ENCODE measurements at regions not wholly inside any gene's neighbourhood (a gene's known extent, or its start where the extent isn't known, plus 50 kb on each side); places are given as distances from the start of the nearest gene placed in this dataset.

DNA sequence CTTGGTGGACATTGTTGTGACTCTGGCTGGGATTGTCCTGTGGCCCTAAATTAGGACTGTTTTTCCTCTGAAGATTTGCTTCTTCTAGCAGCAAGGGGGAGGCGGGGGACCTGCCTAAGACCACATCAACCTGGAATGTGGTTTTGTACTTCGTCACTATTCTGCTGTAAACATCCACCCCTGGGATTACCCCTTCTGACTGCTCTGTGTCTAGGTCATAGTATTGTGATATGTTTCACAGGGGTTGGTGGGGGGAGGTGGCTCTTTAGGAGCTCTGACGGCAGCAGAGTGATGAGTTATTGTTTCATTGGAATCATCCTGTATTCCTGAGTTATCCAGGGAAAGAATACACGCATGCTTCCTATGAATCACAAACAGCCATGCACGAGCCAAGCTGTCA, 226.4 kb upstream of the MYT1L start:
- H3K4me1 ChIP-seq (ENCODE audit: insufficient read depth, low read length), result no peaks in the 10 kb centered on the region
- Mint-ChIP-seq H3K9me3 (peaks cover 8% of the 10 kb centered on the region), H3K4me1 (ENCODE audit: low read depth) (peaks cover 6% of the 10 kb centered on the region), H3K27me3 (no peaks in the 10 kb centered on the region), H3K36me3 (ENCODE audit: low read depth) (no peaks in the 10 kb centered on the region), H3K4me3 (no peak overlapping the region), H3K27ac (no peak overlapping the region)
- CTCF ChIA-PET, result no interaction called here
- no peak overlapping the region for H3K27ac ChIP-seq (ENCODE audit: low read depth in 1 of 2, low read length in 2 of 2)
- ATAC-seq (ENCODE audit: poor library complexity) (peak; percentile 71), DNase-seq (peak in 1 of 14 experiments; percentile 11)
- intact Hi-C loops (cut with DNase I, micrococcal nuclease), result no loop called here
- no peaks in the 10 kb centered on the region for H3K36me3 ChIP-seq (ENCODE audit: insufficient read depth, low read length)
- POLR2A ChIA-PET, result no interaction called here
- peaks cover 8 to 15% of the 10 kb centered on the region in 2 experiments for H3K9me3 ChIP-seq (ENCODE audit: control insufficient read depth in 1 of 2, insufficient read depth in 1 of 2, low read length in 2 of 2)
- H3K4me3 ChIP-seq (ENCODE audit: low read length), result no peak overlapping the region
- H3K27me3 ChIP-seq (ENCODE audit: control insufficient read depth in 1 of 2, insufficient read depth in 2 of 2, low read length in 2 of 2), result no peaks in the 10 kb centered on the region
- TF ChIP-seq, protein P1, sequence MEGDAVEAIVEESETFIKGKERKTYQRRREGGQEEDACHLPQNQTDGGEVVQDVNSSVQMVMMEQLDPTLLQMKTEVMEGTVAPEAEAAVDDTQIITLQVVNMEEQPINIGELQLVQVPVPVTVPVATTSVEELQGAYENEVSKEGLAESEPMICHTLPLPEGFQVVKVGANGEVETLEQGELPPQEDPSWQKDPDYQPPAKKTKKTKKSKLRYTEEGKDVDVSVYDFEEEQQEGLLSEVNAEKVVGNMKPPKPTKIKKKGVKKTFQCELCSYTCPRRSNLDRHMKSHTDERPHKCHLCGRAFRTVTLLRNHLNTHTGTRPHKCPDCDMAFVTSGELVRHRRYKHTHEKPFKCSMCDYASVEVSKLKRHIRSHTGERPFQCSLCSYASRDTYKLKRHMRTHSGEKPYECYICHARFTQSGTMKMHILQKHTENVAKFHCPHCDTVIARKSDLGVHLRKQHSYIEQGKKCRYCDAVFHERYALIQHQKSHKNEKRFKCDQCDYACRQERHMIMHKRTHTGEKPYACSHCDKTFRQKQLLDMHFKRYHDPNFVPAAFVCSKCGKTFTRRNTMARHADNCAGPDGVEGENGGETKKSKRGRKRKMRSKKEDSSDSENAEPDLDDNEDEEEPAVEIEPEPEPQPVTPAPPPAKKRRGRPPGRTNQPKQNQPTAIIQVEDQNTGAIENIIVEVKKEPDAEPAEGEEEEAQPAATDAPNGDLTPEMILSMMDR (IDR thresholded peaks at IDR 0.05), result no peak

DNA sequence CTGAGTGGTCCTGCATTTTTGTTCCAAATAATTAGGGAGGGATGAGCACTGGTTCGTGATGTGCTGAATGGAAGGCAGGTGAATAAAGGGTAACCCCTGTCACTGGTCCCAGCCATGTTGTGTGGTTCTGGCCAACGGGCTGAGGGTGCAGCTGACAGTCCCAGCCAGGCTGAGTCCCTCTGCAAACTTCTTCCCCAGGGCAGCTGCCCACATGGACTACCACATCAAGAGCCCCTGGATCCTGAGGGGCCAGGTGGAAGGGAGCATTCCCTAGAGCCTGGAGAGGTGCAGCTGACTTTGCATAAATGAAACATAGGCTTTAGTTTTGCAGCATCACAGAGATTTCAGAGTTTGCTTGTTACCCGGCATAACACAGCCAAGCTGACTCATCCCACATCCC, 219.8 kb upstream of the MYT1L start:
- Mint-ChIP-seq H3K4me1 (ENCODE audit: low read depth) (no peaks in the 10 kb centered on the region), H3K9me3 (peaks cover 8% of the 10 kb centered on the region), H3K27me3 (no peaks in the 10 kb centered on the region), H3K36me3 (ENCODE audit: low read depth) (no peaks in the 10 kb centered on the region), H3K27ac (no peak overlapping the region), H3K4me3 (no peak overlapping the region)
- no peak overlapping the region for H3K27ac ChIP-seq (ENCODE audit: low read depth in 1 of 2, low read length in 2 of 2)
- no peaks in the 10 kb centered on the region for H3K4me1 ChIP-seq (ENCODE audit: insufficient read depth, low read length)
- no peaks in the 10 kb centered on the region for H3K27me3 ChIP-seq (ENCODE audit: control insufficient read depth in 1 of 2, insufficient read depth in 2 of 2, low read length in 2 of 2)
- no peak overlapping the region for H3K4me3 ChIP-seq (ENCODE audit: low read length)
- intact Hi-C loops (cut with DNase I, micrococcal nuclease), result no loop called here
- TF ChIP-seq, protein P1 (IDR thresholded peaks at IDR 0.05), result no peak
- ChIA-PET CTCF (no interaction called here), POLR2A (no interaction called here)
- H3K9me3 ChIP-seq (ENCODE audit: control insufficient read depth in 1 of 2, insufficient read depth in 1 of 2, low read length in 2 of 2), result peaks cover 12 to 13% of the 10 kb centered on the region in 2 experiments
- H3K36me3 ChIP-seq (ENCODE audit: insufficient read depth, low read length), result no peaks in the 10 kb centered on the region
- no peak for ATAC-seq (ENCODE audit: poor library complexity)
- DNase-seq, result no peak

DNA sequence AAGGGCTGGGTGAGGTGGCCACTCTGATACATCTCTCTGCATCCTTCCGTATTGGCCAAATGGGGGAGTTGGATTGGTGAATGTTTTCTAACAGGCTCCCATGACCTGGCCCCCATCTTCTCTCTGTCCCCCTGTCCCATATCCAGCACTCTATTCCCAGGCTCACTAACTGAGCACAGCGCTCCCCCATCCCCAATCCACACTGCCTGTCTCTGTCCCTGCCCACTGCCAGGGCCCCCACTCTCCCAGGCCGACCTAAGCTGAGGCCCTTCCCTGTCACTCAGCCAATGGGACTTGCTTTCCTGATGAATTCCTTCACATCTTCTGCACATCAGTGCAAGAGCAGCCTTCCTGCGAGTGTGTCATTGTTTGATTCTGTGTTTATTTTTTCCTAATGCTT, 216.8 kb upstream of the MYT1L start:
- Mint-ChIP-seq H3K36me3 (ENCODE audit: low read depth) (no peaks in the 10 kb centered on the region), H3K27me3 (no peaks in the 10 kb centered on the region), H3K4me1 (ENCODE audit: low read depth) (no peaks in the 10 kb centered on the region), H3K9me3 (peaks cover 1% of the 10 kb centered on the region), H3K27ac (no peak overlapping the region), H3K4me3 (no peak overlapping the region)
- CTCF ChIA-PET, result no interaction called here
- DNase-seq, result no peak
- intact Hi-C loops (cut with DNase I, micrococcal nuclease), result no loop called here
- Histone ChIP-seq H3K27me3 (ENCODE audit: control insufficient read depth in 1 of 2, insufficient read depth in 2 of 2, low read length in 2 of 2) (no peaks in the 10 kb centered on the region), H3K4me1 (ENCODE audit: insufficient read depth, low read length) (no peaks in the 10 kb centered on the region), H3K9me3 (ENCODE audit: control insufficient read depth in 1 of 2, insufficient read depth in 1 of 2, low read length in 2 of 2) (peaks cover 10 to 15% of the 10 kb centered on the region in 2 experiments), H3K36me3 (ENCODE audit: insufficient read depth, low read length) (no peaks in the 10 kb centered on the region), H3K27ac (ENCODE audit: low read depth in 1 of 2, low read length in 2 of 2) (no peak overlapping the region), H3K4me3 (ENCODE audit: low read length) (no peak overlapping the region)
- POLR2A ChIA-PET, result no interaction called here
- TF ChIP-seq, protein P1 (IDR thresholded peaks at IDR 0.05), result no peak
- ATAC-seq (ENCODE audit: poor library complexity), result no peak

Data from CD4-positive, alpha-beta T cell (primary cell).